BJ (cell line): ENCODE measurements at regions not wholly inside any gene's neighbourhood (a gene's known extent, or its start where the extent isn't known, plus 50 kb on each side); places are given as distances from the start of the nearest gene placed in this dataset.
"Not testable (repeated sequence)": the region's sequence is repeated elsewhere in the genome, so short reads cannot be mapped to it uniquely, and the experiment has no call there.

Experiments used
- CTCF ChIA-PET: fragments of 350-600 bp; formaldehyde crosslinking; extraction: SDS; loops from one replicate; lab custom pipeline; 2021; ENCODE audit warnings: antibody characterized with exemption, inconsistent platforms; lab: Yijun Ruan, JAX
- POLR2A ChIA-PET: fragments of 300-600 bp; sonication (Branson Sonifier 250); formaldehyde crosslinking; extraction: SDS; loops from one replicate; lab custom pipeline; 2021; ENCODE audit warnings: antibody characterized with exemption; lab: Charles Lee
- DNase-seq: peaks from one replicate; pipeline ENCODE4 v3.0.0-alpha.2; 2011; ENCODE audit warnings: low read depth
- H3K27me3 ChIP-seq: 2 replicates; pipeline ENCODE4 v1.6.0; 2011; ENCODE audit warnings: low read length; ENCODE audit not compliant: control insufficient read depth, insufficient read depth
- H3K36me3 ChIP-seq: 2 replicates; pipeline ENCODE4 v1.5.1; 2011; ENCODE audit warnings: low read length; ENCODE audit not compliant: control insufficient read depth, insufficient read depth
- H3K4me3 ChIP-seq: 2 replicates; pipeline ENCODE4 v1.5.1; 2011; ENCODE audit warnings: low read depth, mild to moderate bottlenecking, control low read depth, low read length
- TF ChIP-seq, protein P1 (sequence below): IDR thresholded peaks from 2 replicates; pipeline ENCODE4 v1.5.1; 2011; ENCODE audit warnings: low read depth, mild to moderate bottlenecking, control low read depth, inconsistent platforms, low read length, moderate library complexity; ENCODE audit not compliant: insufficient read depth

- no peak overlapping the region for H3K4me3 ChIP-seq
- no peak for DNase-seq
- ChIA-PET CTCF (no interaction called here), POLR2A (no interaction called here)
- H3K27me3 ChIP-seq: no peaks in the 10 kb centered on the region
- TF ChIP-seq, protein P1, sequence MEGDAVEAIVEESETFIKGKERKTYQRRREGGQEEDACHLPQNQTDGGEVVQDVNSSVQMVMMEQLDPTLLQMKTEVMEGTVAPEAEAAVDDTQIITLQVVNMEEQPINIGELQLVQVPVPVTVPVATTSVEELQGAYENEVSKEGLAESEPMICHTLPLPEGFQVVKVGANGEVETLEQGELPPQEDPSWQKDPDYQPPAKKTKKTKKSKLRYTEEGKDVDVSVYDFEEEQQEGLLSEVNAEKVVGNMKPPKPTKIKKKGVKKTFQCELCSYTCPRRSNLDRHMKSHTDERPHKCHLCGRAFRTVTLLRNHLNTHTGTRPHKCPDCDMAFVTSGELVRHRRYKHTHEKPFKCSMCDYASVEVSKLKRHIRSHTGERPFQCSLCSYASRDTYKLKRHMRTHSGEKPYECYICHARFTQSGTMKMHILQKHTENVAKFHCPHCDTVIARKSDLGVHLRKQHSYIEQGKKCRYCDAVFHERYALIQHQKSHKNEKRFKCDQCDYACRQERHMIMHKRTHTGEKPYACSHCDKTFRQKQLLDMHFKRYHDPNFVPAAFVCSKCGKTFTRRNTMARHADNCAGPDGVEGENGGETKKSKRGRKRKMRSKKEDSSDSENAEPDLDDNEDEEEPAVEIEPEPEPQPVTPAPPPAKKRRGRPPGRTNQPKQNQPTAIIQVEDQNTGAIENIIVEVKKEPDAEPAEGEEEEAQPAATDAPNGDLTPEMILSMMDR: no peak
- H3K36me3 ChIP-seq: no peaks in the 10 kb centered on the region
Measured at GRCh38 chr14:106690333-106690891, 1164.0 kb downstream of the TMEM121 start.

- ChIA-PET CTCF (no interaction called here), POLR2A (no interaction called here)
- no peak for DNase-seq
- TF ChIP-seq, protein P1: peak; percentile 20; the same call in 1 of the 2 replicates
- H3K27me3 ChIP-seq: no peaks in the 10 kb centered on the region
- H3K36me3 ChIP-seq: no peaks in the 10 kb centered on the region
- no peak overlapping the region for H3K4me3 ChIP-seq
Measured at GRCh38 chr14:106691601-106692291, 1165.4 kb downstream of the TMEM121 start.

DNA sequence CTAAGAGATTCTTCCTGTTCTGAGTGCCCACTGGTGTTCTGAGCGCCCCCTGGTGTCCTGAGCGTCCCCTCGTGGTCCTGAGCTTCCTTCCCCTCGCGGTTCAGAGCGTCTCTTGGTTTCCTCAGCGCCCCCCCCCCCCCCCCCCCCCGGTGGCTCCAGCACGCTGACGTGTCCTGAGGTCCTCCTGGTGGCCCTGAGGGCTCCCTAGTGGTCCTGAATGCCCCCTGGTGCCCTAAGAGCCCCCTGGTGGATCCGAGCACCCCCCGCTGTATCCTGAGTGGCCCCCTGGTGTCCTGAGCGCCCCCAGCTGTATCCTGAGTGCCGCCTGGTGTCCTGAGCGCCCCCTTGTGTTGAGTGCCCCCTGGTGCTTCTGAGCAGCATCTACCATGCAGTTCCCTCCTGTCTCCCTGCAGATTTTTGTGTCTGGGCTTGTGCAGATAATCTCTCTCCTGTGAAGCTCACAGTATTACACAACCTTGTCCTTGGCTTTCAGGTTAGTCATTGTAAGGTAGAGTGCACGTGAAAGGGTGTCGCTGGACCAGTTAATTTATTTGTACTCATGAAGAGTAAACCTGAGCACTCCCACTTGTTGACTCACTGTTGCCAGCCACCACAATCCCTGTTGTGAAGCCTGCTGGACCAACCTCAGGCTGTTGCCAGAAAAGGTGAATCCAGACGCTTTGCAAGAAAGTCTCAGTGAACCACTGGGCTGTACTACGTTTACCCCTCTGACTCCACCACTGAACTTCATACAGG, 1168.4 kb downstream of the TMEM121 start:
- no peak for DNase-seq
- TF ChIP-seq, protein P1: no peak
- H3K36me3 ChIP-seq: no peaks in the 10 kb centered on the region
- H3K27me3 ChIP-seq: no peaks in the 10 kb centered on the region
- CTCF ChIA-PET: no interaction called here
- no peak overlapping the region for H3K4me3 ChIP-seq
- POLR2A ChIA-PET: no interaction called here

DNA sequence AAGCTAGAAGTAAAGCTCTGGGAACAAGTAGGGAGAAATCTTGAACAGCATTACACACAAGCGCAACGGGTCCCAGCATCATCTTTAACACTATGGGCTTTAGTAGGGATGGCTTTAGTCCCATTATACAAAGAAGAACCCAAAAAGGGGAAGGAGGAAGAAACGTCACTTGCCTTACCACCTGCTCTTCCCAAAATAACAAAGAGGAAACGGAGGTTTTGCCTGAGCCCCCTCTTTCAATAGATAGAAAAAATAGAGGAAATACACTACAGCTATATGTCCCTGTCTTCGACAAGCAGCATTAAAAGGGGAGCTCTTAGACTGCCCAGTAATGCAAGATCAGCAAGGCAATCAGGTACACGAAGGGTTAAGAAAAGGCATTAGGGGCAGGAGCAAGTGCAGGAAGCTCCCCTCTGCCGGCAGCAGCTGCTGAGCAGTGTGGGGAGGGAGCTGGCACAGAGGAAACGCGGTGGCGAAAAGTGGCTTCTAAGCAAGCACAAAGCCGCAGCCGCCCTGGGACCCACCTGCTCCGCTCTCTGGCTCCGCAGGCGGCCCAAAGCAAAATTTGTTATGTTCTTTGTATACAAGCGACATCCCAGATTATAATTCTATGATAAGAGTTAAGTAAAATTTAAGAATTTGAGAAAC, 1172.4 kb downstream of the TMEM121 start:
- CTCF ChIA-PET, H3K4me3 ChIP-seq, H3K27me3 ChIP-seq, DNase-seq, H3K36me3 ChIP-seq, POLR2A ChIA-PET: not testable (repeated sequence)

- H3K27me3 ChIP-seq, POLR2A ChIA-PET, H3K4me3 ChIP-seq, H3K36me3 ChIP-seq, DNase-seq, CTCF ChIA-PET: not testable (repeated sequence)
Measured at GRCh38 chr14:106703651-106704050, 1177.3 kb downstream of the TMEM121 start.

DNA sequence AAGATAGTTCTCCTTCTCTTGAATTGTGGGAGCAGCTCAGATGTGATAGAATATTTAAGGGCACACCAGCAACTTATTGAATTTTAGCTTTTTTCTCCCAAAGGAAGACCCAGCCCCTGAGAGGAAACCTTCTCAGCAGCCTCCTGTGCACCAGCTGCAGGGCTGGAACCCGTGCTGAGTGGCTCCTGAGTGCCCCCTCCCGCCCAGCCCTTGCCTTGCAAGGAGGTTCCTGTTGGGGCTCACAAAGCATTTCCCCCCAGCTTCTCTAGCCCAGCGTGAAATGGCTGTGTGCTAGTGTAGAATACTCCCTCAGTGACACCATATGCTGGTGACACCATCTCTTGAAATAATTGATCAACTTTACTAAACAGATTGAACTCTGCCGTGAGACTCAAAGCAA, 1180.1 kb downstream of the TMEM121 start:
- DNase-seq, H3K27me3 ChIP-seq, POLR2A ChIA-PET, H3K4me3 ChIP-seq, H3K36me3 ChIP-seq, CTCF ChIA-PET: not testable (repeated sequence)

GRCh38 chr14:106710187-106710586, 1183.8 kb downstream of the TMEM121 start:
- POLR2A ChIA-PET, DNase-seq, H3K4me3 ChIP-seq, H3K36me3 ChIP-seq, CTCF ChIA-PET, H3K27me3 ChIP-seq: not testable (repeated sequence)

- H3K36me3 ChIP-seq, DNase-seq, H3K27me3 ChIP-seq, CTCF ChIA-PET, H3K4me3 ChIP-seq, POLR2A ChIA-PET: not testable (repeated sequence)
Measured at GRCh38 chr14:106712513-106712912, 1186.1 kb downstream of the TMEM121 start.
